ENCODE measurements at regions not wholly inside any gene's neighbourhood (a gene's known extent, or its start where the extent isn't known, plus 50 kb on each side); places are given as distances from the start of the nearest gene placed in this dataset.

- Mint-ChIP-seq H3K9me3 (peaks cover 13% of the 10 kb centered on the region), H3K4me3 (no peak overlapping the region), H3K4me1 (ENCODE audit: low read depth) (no peaks in the 10 kb centered on the region), H3K27me3 (ENCODE audit: insufficient read depth) (no peaks in the 10 kb centered on the region), H3K27ac (no peak overlapping the region), H3K36me3 (ENCODE audit: low read depth) (no peaks in the 10 kb centered on the region)
- intact Hi-C loops (cut with micrococcal nuclease): no loop called here
- DNase-seq (ENCODE audit: low spot score): no peak
Observed at GRCh38 chr13:53460796-53461195, 432.2 kb downstream of the OLFM4 start.

- DNase-seq (ENCODE audit: low spot score): no peak
- no peak overlapping the region for H3K4me3 Mint-ChIP-seq
- H3K36me3 Mint-ChIP-seq (ENCODE audit: low read depth): no peaks in the 10 kb centered on the region
- H3K27me3 Mint-ChIP-seq (ENCODE audit: insufficient read depth): no peaks in the 10 kb centered on the region
- intact Hi-C loops (cut with micrococcal nuclease): no loop called here
- H3K9me3 Mint-ChIP-seq: peaks cover 7% of the 10 kb centered on the region
- no peak overlapping the region for H3K27ac Mint-ChIP-seq
- no peaks in the 10 kb centered on the region for H3K4me1 Mint-ChIP-seq (ENCODE audit: low read depth)
Observed at GRCh38 chr13:53463106-53463505, 434.5 kb downstream of the OLFM4 start.

GRCh38 chr13:53466576-53466975 lies 438.0 kb downstream of the OLFM4 start:
- H3K36me3 Mint-ChIP-seq (ENCODE audit: low read depth): no peaks in the 10 kb centered on the region
- H3K27ac Mint-ChIP-seq: no peak overlapping the region
- H3K4me1 Mint-ChIP-seq (ENCODE audit: low read depth): no peaks in the 10 kb centered on the region
- intact Hi-C loops (cut with micrococcal nuclease): no loop called here
- DNase-seq (ENCODE audit: low spot score): no peak
- no peak overlapping the region for H3K4me3 Mint-ChIP-seq
- peaks cover 10% of the 10 kb centered on the region for H3K9me3 Mint-ChIP-seq
- H3K27me3 Mint-ChIP-seq (ENCODE audit: insufficient read depth): no peaks in the 10 kb centered on the region

GRCh38 chr13:53473397-53473796 lies 444.8 kb downstream of the OLFM4 start:
- no peaks in the 10 kb centered on the region for H3K36me3 Mint-ChIP-seq (ENCODE audit: low read depth)
- no peak for DNase-seq (ENCODE audit: low spot score)
- H3K27ac Mint-ChIP-seq: no peak overlapping the region
- H3K4me3 Mint-ChIP-seq: no peak overlapping the region
- H3K4me1 Mint-ChIP-seq (ENCODE audit: low read depth): no peaks in the 10 kb centered on the region
- no peaks in the 10 kb centered on the region for H3K27me3 Mint-ChIP-seq (ENCODE audit: insufficient read depth)
- intact Hi-C loops (cut with micrococcal nuclease): no loop called here
- peaks cover 3% of the 10 kb centered on the region for H3K9me3 Mint-ChIP-seq

GRCh38 chr13:53474878-53475277 lies 446.3 kb downstream of the OLFM4 start:
- Mint-ChIP-seq H3K27ac (no peak overlapping the region), H3K9me3 (peaks cover 3% of the 10 kb centered on the region), H3K4me1 (ENCODE audit: low read depth) (no peaks in the 10 kb centered on the region), H3K36me3 (ENCODE audit: low read depth) (no peaks in the 10 kb centered on the region), H3K27me3 (ENCODE audit: insufficient read depth) (no peaks in the 10 kb centered on the region), H3K4me3 (no peak overlapping the region)
- DNase-seq (ENCODE audit: low spot score): no peak
- intact Hi-C loops (cut with micrococcal nuclease): no loop called here

GRCh38 chr13:53490752-53491151 lies 462.1 kb downstream of the OLFM4 start:
- Mint-ChIP-seq H3K9me3 (peaks cover 8% of the 10 kb centered on the region), H3K4me3 (no peak overlapping the region), H3K27me3 (ENCODE audit: insufficient read depth) (no peaks in the 10 kb centered on the region), H3K36me3 (ENCODE audit: low read depth) (no peaks in the 10 kb centered on the region), H3K27ac (no peak overlapping the region), H3K4me1 (ENCODE audit: low read depth) (no peaks in the 10 kb centered on the region)
- no peak for DNase-seq (ENCODE audit: low spot score)
- intact Hi-C loops (cut with micrococcal nuclease): no loop called here

GRCh38 chr13:53494406-53494805 lies 465.8 kb downstream of the OLFM4 start:
- H3K9me3 Mint-ChIP-seq: peaks cover 10% of the 10 kb centered on the region
- DNase-seq (ENCODE audit: low spot score): no peak
- H3K4me3 Mint-ChIP-seq: no peak overlapping the region
- no peaks in the 10 kb centered on the region for H3K36me3 Mint-ChIP-seq (ENCODE audit: low read depth)
- H3K27ac Mint-ChIP-seq: no peak overlapping the region
- intact Hi-C loops (cut with micrococcal nuclease): no loop called here
- no peaks in the 10 kb centered on the region for H3K27me3 Mint-ChIP-seq (ENCODE audit: insufficient read depth)
- H3K4me1 Mint-ChIP-seq (ENCODE audit: low read depth): no peaks in the 10 kb centered on the region

- no peak for DNase-seq (ENCODE audit: low spot score)
- H3K27ac Mint-ChIP-seq: no peak overlapping the region
Observed at GRCh38 chr13:53499576-53500133, 471.0 kb downstream of the OLFM4 start.

GRCh38 chr13:53501387-53501786 lies 472.8 kb downstream of the OLFM4 start:
- intact Hi-C loops (cut with micrococcal nuclease): no loop called here
- no peak for DNase-seq (ENCODE audit: low spot score)
- no peak overlapping the region for H3K4me3 Mint-ChIP-seq
- no peaks in the 10 kb centered on the region for H3K4me1 Mint-ChIP-seq (ENCODE audit: low read depth)
- H3K27me3 Mint-ChIP-seq (ENCODE audit: insufficient read depth): no peaks in the 10 kb centered on the region
- H3K9me3 Mint-ChIP-seq: peaks cover 20% of the 10 kb centered on the region
- no peak overlapping the region for H3K27ac Mint-ChIP-seq
- H3K36me3 Mint-ChIP-seq (ENCODE audit: low read depth): no peaks in the 10 kb centered on the region

More at GRCh38 chr13:53499576-53500133, 471.0 kb downstream of the OLFM4 start:
- Mint-ChIP-seq H3K36me3 (ENCODE audit: low read depth) (no peaks in the 10 kb centered on the region), H3K9me3 (peaks cover 25% of the 10 kb centered on the region), H3K27me3 (ENCODE audit: insufficient read depth) (no peaks in the 10 kb centered on the region), H3K4me3 (no peak overlapping the region), H3K4me1 (ENCODE audit: low read depth) (no peaks in the 10 kb centered on the region)
- intact Hi-C loops (cut with micrococcal nuclease): no loop called here

GRCh38 chr13:53507741-53508140 lies 479.1 kb downstream of the OLFM4 start:
- no peak overlapping the region for H3K4me3 Mint-ChIP-seq
- H3K27ac Mint-ChIP-seq: no peak overlapping the region
- peaks cover 25% of the 10 kb centered on the region for H3K9me3 Mint-ChIP-seq
- no peaks in the 10 kb centered on the region for H3K36me3 Mint-ChIP-seq (ENCODE audit: low read depth)
- DNase-seq (ENCODE audit: low spot score): no peak
- intact Hi-C loops (cut with micrococcal nuclease): no loop called here
- no peaks in the 10 kb centered on the region for H3K27me3 Mint-ChIP-seq (ENCODE audit: insufficient read depth)
- H3K4me1 Mint-ChIP-seq (ENCODE audit: low read depth): no peaks in the 10 kb centered on the region

- Mint-ChIP-seq H3K27ac (no peak overlapping the region), H3K27me3 (ENCODE audit: insufficient read depth) (no peaks in the 10 kb centered on the region), H3K4me3 (no peak overlapping the region), H3K4me1 (ENCODE audit: low read depth) (no peaks in the 10 kb centered on the region), H3K36me3 (ENCODE audit: low read depth) (no peaks in the 10 kb centered on the region), H3K9me3 (peaks cover 13% of the 10 kb centered on the region)
- DNase-seq (ENCODE audit: low spot score): no peak
- intact Hi-C loops (cut with micrococcal nuclease): no loop called here
Observed at GRCh38 chr13:53512635-53513034, 484.0 kb downstream of the OLFM4 start.

GRCh38 chr13:53513226-53513625 lies 484.6 kb downstream of the OLFM4 start:
- Mint-ChIP-seq H3K4me1 (ENCODE audit: low read depth) (no peaks in the 10 kb centered on the region), H3K27me3 (ENCODE audit: insufficient read depth) (no peaks in the 10 kb centered on the region), H3K27ac (no peak overlapping the region), H3K36me3 (ENCODE audit: low read depth) (no peaks in the 10 kb centered on the region), H3K9me3 (peaks cover 13% of the 10 kb centered on the region), H3K4me3 (no peak overlapping the region)
- intact Hi-C loops (cut with micrococcal nuclease): no loop called here
- no peak for DNase-seq (ENCODE audit: low spot score)

- DNase-seq (ENCODE audit: low spot score): no peak
- Mint-ChIP-seq H3K27me3 (ENCODE audit: insufficient read depth) (no peaks in the 10 kb centered on the region), H3K27ac (no peak overlapping the region), H3K4me3 (no peak overlapping the region), H3K4me1 (ENCODE audit: low read depth) (no peaks in the 10 kb centered on the region), H3K9me3 (peaks cover 5% of the 10 kb centered on the region), H3K36me3 (ENCODE audit: low read depth) (no peaks in the 10 kb centered on the region)
- intact Hi-C loops (cut with micrococcal nuclease): no loop called here
Observed at GRCh38 chr13:53520132-53520531, 491.5 kb downstream of the OLFM4 start.

- Mint-ChIP-seq H3K36me3 (ENCODE audit: low read depth) (no peaks in the 10 kb centered on the region), H3K27me3 (ENCODE audit: insufficient read depth) (no peaks in the 10 kb centered on the region), H3K27ac (no peak overlapping the region), H3K4me3 (no peak overlapping the region), H3K4me1 (ENCODE audit: low read depth) (no peaks in the 10 kb centered on the region), H3K9me3 (peaks cover 5% of the 10 kb centered on the region)
- DNase-seq (ENCODE audit: low spot score): no peak
- intact Hi-C loops (cut with micrococcal nuclease): no loop called here
Observed at GRCh38 chr13:53522034-53522433, 493.4 kb downstream of the OLFM4 start.
